ENCODE measurements at regions not wholly inside any gene's neighbourhood (a gene's known extent, or its start where the extent isn't known, plus 50 kb on each side); places are given as distances from the start of the nearest gene placed in this dataset.

- H3K14ac ChIP-seq (replicated peaks; ENCODE audit: low read depth, low read length): no peak overlapping the region
- H3K27ac ChIP-seq (ENCODE audit: insufficient read depth, low read length): no peak overlapping the region
- H2AK5ac ChIP-seq (ENCODE audit: low read depth, low read length): no peak overlapping the region
- H2BK5ac ChIP-seq (ENCODE audit: low read depth, low read length, poor library complexity, severe bottlenecking): no peak overlapping the region
- intact Hi-C loops (cut with micrococcal nuclease) (no loop called here), in situ Hi-C loops (cut with MboI; ENCODE audit: low sequenced_read_pairs) (no loop called here), dilution Hi-C loops (cut with HindIII; ENCODE audit: low sequenced_read_pairs, unreplicated experiment) (no loop called here)
- POLR2A ChIA-PET (ENCODE audit: unreplicated experiment): no interaction called here
- no peak overlapping the region for H3K4ac ChIP-seq (ENCODE audit: low read depth, low read length)
- no peak overlapping the region for H3K23ac ChIP-seq (ENCODE audit: low read depth, low read length)
- no peaks in the 10 kb centered on the region for H3K36me3 ChIP-seq (ENCODE audit: control insufficient read depth, insufficient read depth, low read length)
- no TSS peak for BruUV-seq (replicated peaks)
- H3K18ac ChIP-seq (ENCODE audit: low read depth, low read length): no peak overlapping the region
- no peaks in the 10 kb centered on the region for H4K20me1 ChIP-seq (ENCODE audit: insufficient read depth, low read length)
- no peak overlapping the region for H2BK15ac ChIP-seq (ENCODE audit: low read depth, low read length)
- H3K4me1 ChIP-seq (ENCODE audit: control insufficient read depth, insufficient read depth, low read length): no peaks in the 10 kb centered on the region
- DNase-seq: no peak
- no peak overlapping the region for H3K4me2 ChIP-seq (ENCODE audit: low read depth, low read length)
- H4K91ac ChIP-seq (ENCODE audit: insufficient read depth, low read depth, low read length): no peak overlapping the region
- no peak overlapping the region for H2AK9ac ChIP-seq (replicated peaks; ENCODE audit: low read depth, low read length, poor library complexity)
- H2BK20ac ChIP-seq (ENCODE audit: low read depth, low read length): no peak overlapping the region
- no peaks in the 10 kb centered on the region for H3K9me1 ChIP-seq (ENCODE audit: insufficient read depth, low read length)
- CTCF ChIA-PET: no interaction called here
- ATAC-seq (ENCODE audit: low read depth): no peak
- H3K4me3 ChIP-seq (ENCODE audit: insufficient read depth, low read depth, low read length): no peak overlapping the region
- no peak overlapping the region for H2BK120ac ChIP-seq (ENCODE audit: low read depth, low read length)
- no peak overlapping the region for H4K8ac ChIP-seq (ENCODE audit: low read depth in 2 of 2, low read length in 2 of 2)
- H3K79me1 ChIP-seq (ENCODE audit: low read depth in 1 of 2, low read length in 2 of 2): no peaks in the 10 kb centered on the region
- no peak overlapping the region for H2AFZ ChIP-seq (replicated peaks; ENCODE audit: low read length, poor library complexity)
- TF ChIP-seq FOS (IDR thresholded peaks at IDR 0.05; ENCODE audit: low read depth, low read length): no peak
- TF ChIP-seq, protein P1, sequence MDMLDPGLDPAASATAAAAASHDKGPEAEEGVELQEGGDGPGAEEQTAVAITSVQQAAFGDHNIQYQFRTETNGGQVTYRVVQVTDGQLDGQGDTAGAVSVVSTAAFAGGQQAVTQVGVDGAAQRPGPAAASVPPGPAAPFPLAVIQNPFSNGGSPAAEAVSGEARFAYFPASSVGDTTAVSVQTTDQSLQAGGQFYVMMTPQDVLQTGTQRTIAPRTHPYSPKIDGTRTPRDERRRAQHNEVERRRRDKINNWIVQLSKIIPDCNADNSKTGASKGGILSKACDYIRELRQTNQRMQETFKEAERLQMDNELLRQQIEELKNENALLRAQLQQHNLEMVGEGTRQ (IDR thresholded peaks at IDR 0.05; ENCODE audit: low read depth, low read length): no peak
- no CpG with 5 or more reads among the region's 4 CpGs for WGBS, 2 experiments (ENCODE audit: extremely low coverage in 2 of 2, insufficient read length in 1 of 2)
- H4K5ac ChIP-seq (ENCODE audit: low read depth, low read length): no peak overlapping the region
- no peaks in the 10 kb centered on the region for H3K9me3 ChIP-seq (ENCODE audit: control insufficient read depth, insufficient read depth, low read length)
- no peak overlapping the region for H3K56ac ChIP-seq (ENCODE audit: extremely low read depth, insufficient read depth, low read length)
- no peaks in the 10 kb centered on the region; the same call in 1 of the 2 replicates for H3K27me3 ChIP-seq (ENCODE audit: control insufficient read depth, insufficient read depth, low read length)
- no peak overlapping the region for H3K9ac ChIP-seq (ENCODE audit: low read depth, low read length)
Measured at GRCh38 chrX:44621078-44621477, 78.4 kb upstream of the FUNDC1 start.

Data from IMR-90 (cell line).